ENCODE measurements at regions not wholly inside any gene's neighbourhood (a gene's known extent, or its start where the extent isn't known, plus 50 kb on each side); places are given as distances from the start of the nearest gene placed in this dataset.
"Not testable (repeated sequence)": the region's sequence is repeated elsewhere in the genome, so short reads cannot be mapped to it uniquely, and the experiment has no call there.

- no peaks in the 10 kb centered on the region for H3K27me3 ChIP-seq
- TF ChIP-seq CTCF (IDR thresholded peaks at IDR 0.05) (no peak), POLR2AphosphoS5 (IDR thresholded peaks at IDR 0.05) (no peak), EP300 (IDR thresholded peaks at IDR 0.05) (no peak), POLR2A (IDR thresholded peaks at IDR 0.05) (no peak)
- no peak for DNase-seq (ENCODE audit: low spot score in 2 of 2)
- H3K36me3 ChIP-seq = no peaks in the 10 kb centered on the region
- no peak overlapping the region for H3K4me3 ChIP-seq
- 84% methylated on average over 6 of the region's 6 CpGs for WGBS
- H3K27ac ChIP-seq = no peak overlapping the region
- H3K4me1 ChIP-seq = no peaks in the 10 kb centered on the region
- no peaks in the 10 kb centered on the region for H3K9me3 ChIP-seq
Observed at GRCh38 chr5:60036192-60036938, 142.8 kb upstream of the PDE4D start.

DNA sequence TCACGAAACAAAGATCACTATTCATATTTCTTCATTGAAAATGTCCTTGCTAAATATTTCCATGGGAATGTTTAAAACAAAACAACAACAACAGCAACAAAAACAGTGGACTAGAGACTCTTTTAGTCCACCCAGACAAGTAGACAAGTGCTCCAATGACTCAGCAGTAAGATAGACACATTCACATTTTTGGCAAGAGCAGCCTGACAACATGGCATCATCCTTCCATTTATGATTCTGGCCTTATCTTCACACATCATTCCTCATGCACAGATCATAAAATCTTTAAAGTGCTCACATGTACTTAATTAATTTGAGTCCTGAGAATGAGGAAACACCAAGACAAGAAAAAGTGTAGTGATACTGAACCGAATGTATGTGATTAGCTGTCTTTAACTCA, 132.6 kb upstream of the PDE4D start:
- H3K4me3 ChIP-seq = no peak overlapping the region

GRCh38 chr5:60024104-60024503, 130.6 kb upstream of the PDE4D start:
- H3K27me3 ChIP-seq = no peaks in the 10 kb centered on the region
- TF ChIP-seq EP300 (IDR thresholded peaks at IDR 0.05) = no peak
- no peak for TF ChIP-seq POLR2AphosphoS5 (IDR thresholded peaks at IDR 0.05)
- no peak for TF ChIP-seq POLR2A (IDR thresholded peaks at IDR 0.05)
- TF ChIP-seq CTCF (IDR thresholded peaks at IDR 0.05) = no peak
- no peak for DNase-seq (ENCODE audit: low spot score in 2 of 2)

More for the DNA sequence above, 132.6 kb upstream of the PDE4D start:
- TF ChIP-seq CTCF (IDR thresholded peaks at IDR 0.05) (no peak), POLR2A (IDR thresholded peaks at IDR 0.05) (no peak), EP300 (IDR thresholded peaks at IDR 0.05) (no peak), POLR2AphosphoS5 (IDR thresholded peaks at IDR 0.05) (no peak)
- no peaks in the 10 kb centered on the region for H3K27me3 ChIP-seq
- WGBS = 71% methylated on average over 2 of the region's 2 CpGs
- H3K9me3 ChIP-seq = no peaks in the 10 kb centered on the region
- H3K4me1 ChIP-seq = no peaks in the 10 kb centered on the region
- no peak for DNase-seq (ENCODE audit: low spot score in 2 of 2)
- no peak overlapping the region for H3K27ac ChIP-seq
- H3K36me3 ChIP-seq = no peaks in the 10 kb centered on the region

DNA sequence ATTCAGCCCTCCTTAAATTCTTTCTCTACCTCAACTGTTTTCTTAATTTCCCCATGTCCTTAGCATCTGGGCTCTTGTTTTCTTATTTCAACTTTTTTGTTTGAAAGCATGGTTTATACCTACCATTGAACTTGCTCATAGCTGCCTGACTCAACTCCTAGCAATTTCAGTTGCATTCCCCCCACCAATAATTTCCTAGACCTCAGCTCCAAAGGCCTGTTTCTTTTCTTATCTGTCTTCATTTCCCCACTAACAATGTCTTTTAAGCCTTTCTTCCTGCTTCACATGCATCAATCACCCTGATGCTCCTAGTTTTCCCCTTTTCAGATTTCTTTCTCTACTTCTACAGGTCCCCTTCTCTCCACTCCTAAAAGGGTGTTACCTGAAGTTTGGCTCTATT, 129.7 kb upstream of the PDE4D start:
- H3K27ac ChIP-seq = no peak overlapping the region
- DNase-seq (ENCODE audit: low spot score in 2 of 2) = no peak
- TF ChIP-seq EP300 (IDR thresholded peaks at IDR 0.05) (no peak), CTCF (IDR thresholded peaks at IDR 0.05) (no peak), POLR2A (IDR thresholded peaks at IDR 0.05) (no peak), POLR2AphosphoS5 (IDR thresholded peaks at IDR 0.05) (no peak)

More at GRCh38 chr5:60024104-60024503, 130.6 kb upstream of the PDE4D start:
- Histone ChIP-seq H3K4me1 (no peaks in the 10 kb centered on the region), H3K9me3 (no peaks in the 10 kb centered on the region), H3K27ac (no peak overlapping the region), H3K4me3 (no peak overlapping the region), H3K36me3 (no peaks in the 10 kb centered on the region)

DNA sequence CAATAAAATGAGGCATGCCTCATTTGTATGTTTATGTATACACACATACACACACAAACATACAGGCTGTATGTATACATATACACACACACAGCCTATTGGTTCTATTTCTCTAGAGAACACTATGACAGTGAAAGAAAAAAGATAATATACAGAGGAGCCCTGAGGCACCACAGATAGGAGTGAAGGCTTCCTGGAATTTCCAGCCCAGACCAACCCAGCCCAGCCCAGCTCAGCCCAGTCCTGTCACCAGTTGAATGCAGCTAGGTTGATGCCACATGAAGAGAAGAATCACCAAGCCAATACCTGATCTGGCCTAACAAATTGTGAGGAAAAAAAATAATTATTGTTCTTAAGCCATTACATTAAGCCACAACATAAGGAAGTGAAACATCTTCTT, 126.9 kb upstream of the PDE4D start:
- Histone ChIP-seq H3K9me3 (no peaks in the 10 kb centered on the region), H3K27me3 (no peaks in the 10 kb centered on the region), H3K36me3 (no peaks in the 10 kb centered on the region), H3K27ac (no peak overlapping the region), H3K4me3 (no peak overlapping the region), H3K4me1 (no peaks in the 10 kb centered on the region)
- no peak for DNase-seq (ENCODE audit: low spot score in 2 of 2)
- TF ChIP-seq CTCF (IDR thresholded peaks at IDR 0.05) = no peak
- no peak for TF ChIP-seq POLR2AphosphoS5 (IDR thresholded peaks at IDR 0.05)
- no peak for TF ChIP-seq EP300 (IDR thresholded peaks at IDR 0.05)
- no peak for TF ChIP-seq POLR2A (IDR thresholded peaks at IDR 0.05)

More for the DNA sequence above, 129.7 kb upstream of the PDE4D start:
- no peaks in the 10 kb centered on the region for H3K36me3 ChIP-seq
- H3K4me3 ChIP-seq = no peak overlapping the region
- H3K27me3 ChIP-seq = no peaks in the 10 kb centered on the region
- no peaks in the 10 kb centered on the region for H3K9me3 ChIP-seq
- H3K4me1 ChIP-seq = no peaks in the 10 kb centered on the region

GRCh38 chr5:60018960-60019359, 125.4 kb upstream of the PDE4D start:
- WGBS = 91% methylated on average over 1 of the region's 1 CpG

More at GRCh38 chr5:60018960-60019359, 125.4 kb upstream of the PDE4D start:
- DNase-seq (ENCODE audit: low spot score in 2 of 2); H3K4me3 ChIP-seq; H3K36me3 ChIP-seq; H3K9me3 ChIP-seq; H3K4me1 ChIP-seq; H3K27ac ChIP-seq; H3K27me3 ChIP-seq: not testable (repeated sequence)

Data from suprapubic skin (tissue), 4 donors.